MM.1S (cell line): ENCODE measurements at regions not wholly inside any gene's neighbourhood (a gene's known extent, or its start where the extent isn't known, plus 50 kb on each side); places are given as distances from the start of the nearest gene placed in this dataset.

Experiments used
- DNase-seq: peaks from one replicate; pipeline ENCODE4 v3.0.0-alpha.2; 2015
- H2AFZ ChIP-seq: fragments of 300-600 bp; sonication (generic); 2 replicates; pipeline ENCODE4 v1.6.0; 2016; ENCODE audit warnings: antibody characterized with exemption, low read length
- H3F3A ChIP-seq: fragments of 300-600 bp; sonication (generic); 2 replicates; pipeline ENCODE4 v1.6.1; 2016; ENCODE audit warnings: mild to moderate bottlenecking, antibody characterized with exemption, low read length, moderate library complexity, mixed read lengths; ENCODE audit not compliant: insufficient read depth
- H3K27ac ChIP-seq: fragments of 300-600 bp; sonication (generic); 2 replicates; pipeline ENCODE4 v1.5.1; 2016; ENCODE audit warnings: mild to moderate bottlenecking, low read length
- H3K27me3 ChIP-seq: fragments of 300-600 bp; sonication (generic); replicated peaks from 2 replicates; pipeline ENCODE4 v1.6.0; 2016; ENCODE audit warnings: low read length; ENCODE audit not compliant: insufficient read depth
- H3K36me3 ChIP-seq: fragments of 300-600 bp; sonication (generic); replicated peaks from 2 replicates; pipeline ENCODE4 v1.6.1; 2016; ENCODE audit warnings: mild to moderate bottlenecking, low read length, mixed read lengths; ENCODE audit not compliant: insufficient read depth
- H3K4me1 ChIP-seq: fragments of 300-600 bp; sonication (generic); 2 replicates; pipeline ENCODE4 v1.6.1; 2016; ENCODE audit warnings: low read length, mixed read lengths
- H3K4me2 ChIP-seq: fragments of 300-600 bp; sonication (generic); 2 replicates; pipeline ENCODE4 v1.6.0; 2016; ENCODE audit warnings: low read depth, low read length
- H3K4me3 ChIP-seq: fragments of 300-600 bp; sonication (generic); 2 replicates; pipeline ENCODE4 v1.5.1; 2016; ENCODE audit warnings: low read length, mixed read lengths
- H3K79me2 ChIP-seq: fragments of 300-600 bp; sonication (generic); 2 replicates; pipeline ENCODE4 v1.6.1; 2016; ENCODE audit warnings: mixed run types, low read length, mixed read lengths
- H3K9ac ChIP-seq: fragments of 300-600 bp; sonication (generic); 2 replicates; pipeline ENCODE4 v1.6.1; 2016; ENCODE audit warnings: low read length, mixed read lengths
- H3K9me2 ChIP-seq: fragments of 300-600 bp; sonication (generic); replicated peaks from 2 replicates; pipeline ENCODE4 v1.6.1; 2016; ENCODE audit warnings: mild to moderate bottlenecking, low read length, mixed read lengths; ENCODE audit not compliant: insufficient read depth
- H3K9me3 ChIP-seq: fragments of 300-600 bp; sonication (generic); replicated peaks from 2 replicates; pipeline ENCODE4 v1.6.1; 2016; ENCODE audit warnings: mild to moderate bottlenecking, low read length, mixed read lengths; ENCODE audit not compliant: insufficient read depth
- H4K20me1 ChIP-seq: fragments of 300-600 bp; sonication (generic); 2 replicates; pipeline ENCODE4 v1.6.1; 2016; ENCODE audit warnings: mild to moderate bottlenecking, low read length, moderate library complexity, mixed read lengths; ENCODE audit not compliant: insufficient read depth
- CTCF ChIP-seq: fragments of 300-600 bp; sonication (generic); IDR thresholded peaks from 2 replicates; pipeline ENCODE4 v1.5.1; 2016; ENCODE audit warnings: antibody characterized with exemption, low read length, mixed read lengths
- EZH2 ChIP-seq: fragments of 300-600 bp; sonication (generic); optimal IDR thresholded peaks from 2 replicates; pipeline ENCODE3; 2017; ENCODE audit warnings: low read depth, mild to moderate bottlenecking, antibody characterized with exemption, low read length, mixed read lengths
- EZH2phosphoT487 ChIP-seq: fragments of 300-600 bp; sonication (generic); IDR thresholded peaks from 2 replicates; pipeline ENCODE4 v1.6.1; 2018; ENCODE audit warnings: antibody characterized with exemption, low read length

GRCh38 chr7:24212073-24212472, 71.9 kb upstream of the NPY start:
- H3F3A ChIP-seq = no peaks in the 10 kb centered on the region
- no peaks in the 10 kb centered on the region for H3K27me3 ChIP-seq
- H3K79me2 ChIP-seq = no peaks in the 10 kb centered on the region
- TF ChIP-seq EZH2 = no peak
- H2AFZ ChIP-seq = no peak overlapping the region
- no peak overlapping the region for H3K4me2 ChIP-seq
- no peak for DNase-seq
- H3K9ac ChIP-seq = no peak overlapping the region
- H3K9me2 ChIP-seq = no peaks in the 10 kb centered on the region
- H3K4me3 ChIP-seq = no peak overlapping the region
- H3K4me1 ChIP-seq = no peaks in the 10 kb centered on the region
- H3K9me3 ChIP-seq = no peaks in the 10 kb centered on the region
- H3K27ac ChIP-seq = no peak overlapping the region
- H3K36me3 ChIP-seq = no peaks in the 10 kb centered on the region
- H4K20me1 ChIP-seq = no peaks in the 10 kb centered on the region

GRCh38 chr7:24213311-24213710, 70.7 kb upstream of the NPY start:
- Histone ChIP-seq H3K36me3 (no peaks in the 10 kb centered on the region), H3K4me3 (no peak overlapping the region), H3F3A (no peaks in the 10 kb centered on the region), H3K27me3 (no peaks in the 10 kb centered on the region), H2AFZ (no peak overlapping the region), H3K9me3 (no peaks in the 10 kb centered on the region), H3K9me2 (no peaks in the 10 kb centered on the region), H3K79me2 (no peaks in the 10 kb centered on the region), H3K4me2 (no peak overlapping the region), H4K20me1 (no peaks in the 10 kb centered on the region), H3K4me1 (no peaks in the 10 kb centered on the region), H3K27ac (no peak overlapping the region), H3K9ac (no peak overlapping the region)
- no peak for DNase-seq
- TF ChIP-seq EZH2 = no peak
- TF ChIP-seq CTCF = no peak
- no peak for TF ChIP-seq EZH2phosphoT487

- H2AFZ ChIP-seq = no peak overlapping the region
- no peaks in the 10 kb centered on the region for H3F3A ChIP-seq
- no peaks in the 10 kb centered on the region for H3K4me1 ChIP-seq
- H3K36me3 ChIP-seq = no peaks in the 10 kb centered on the region
- no peaks in the 10 kb centered on the region for H4K20me1 ChIP-seq
- no peak for DNase-seq
- no peak overlapping the region for H3K9ac ChIP-seq
- no peaks in the 10 kb centered on the region for H3K79me2 ChIP-seq
- no peak overlapping the region for H3K4me3 ChIP-seq
- H3K27me3 ChIP-seq = no peaks in the 10 kb centered on the region
- no peaks in the 10 kb centered on the region for H3K9me2 ChIP-seq
- no peak overlapping the region for H3K4me2 ChIP-seq
- TF ChIP-seq EZH2phosphoT487 (no peak), EZH2 (no peak), CTCF (no peak)
- no peak overlapping the region for H3K27ac ChIP-seq
- no peaks in the 10 kb centered on the region for H3K9me3 ChIP-seq
Observed at GRCh38 chr7:24214670-24215069, 69.3 kb upstream of the NPY start.

- TF ChIP-seq EZH2 = no peak
- TF ChIP-seq EZH2phosphoT487 = no peak
- no peak for TF ChIP-seq CTCF
- H3K4me2 ChIP-seq = no peak overlapping the region
- no peak for DNase-seq
Observed at GRCh38 chr7:24216576-24217125, 67.3 kb upstream of the NPY start.

More at GRCh38 chr7:24216576-24217125, 67.3 kb upstream of the NPY start:
- Histone ChIP-seq H2AFZ (no peak overlapping the region), H3K9me2 (no peaks in the 10 kb centered on the region), H3K27ac (no peak overlapping the region), H3K4me3 (no peak overlapping the region), H3K27me3 (no peaks in the 10 kb centered on the region), H3K4me1 (no peaks in the 10 kb centered on the region), H3K36me3 (no peaks in the 10 kb centered on the region), H3K9me3 (no peaks in the 10 kb centered on the region), H3K79me2 (no peaks in the 10 kb centered on the region), H4K20me1 (no peaks in the 10 kb centered on the region), H3K9ac (no peak overlapping the region), H3F3A (no peaks in the 10 kb centered on the region)
